GM19043 (cell line): ENCODE measurements at regions not wholly inside any gene's neighbourhood (a gene's known extent, or its start where the extent isn't known, plus 50 kb on each side); places are given as distances from the start of the nearest gene placed in this dataset.
A peak's percentile ranks its signal among the peaks of the same experiment; 100 is the strongest.
"Not testable (repeated sequence)": the region's sequence is repeated elsewhere in the genome, so short reads cannot be mapped to it uniquely, and the experiment has no call there.

Experiments
- ATAC-seq: cut with Tn5 transposase; IDR thresholded peaks from one replicate; pipeline ENCODE4 v1.9.1; 2021; ENCODE audit warnings: low read depth; ENCODE audit not compliant: unreplicated experiment

DNA sequence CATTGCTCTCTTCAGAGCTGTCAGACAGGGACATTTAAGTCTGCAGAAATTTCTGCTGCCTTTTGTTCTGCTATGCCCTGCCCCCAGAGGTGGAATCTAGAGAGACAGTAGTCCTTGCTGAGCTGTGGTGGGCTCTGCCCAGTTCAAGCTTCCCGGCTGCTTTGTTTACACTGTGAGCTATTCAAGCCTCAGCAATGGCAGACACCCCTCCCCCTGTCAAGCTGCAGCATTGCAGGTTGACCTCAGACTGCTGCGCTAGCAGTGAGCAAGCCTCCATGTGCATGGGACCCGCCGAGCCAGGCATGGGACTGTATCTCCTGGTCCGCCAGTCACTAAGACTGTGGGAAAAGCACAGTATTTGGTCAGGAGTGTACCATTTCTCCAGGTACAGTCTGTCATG, 53.6 kb upstream of the MAPK10 start:
- ATAC-seq: not testable (repeated sequence)

DNA sequence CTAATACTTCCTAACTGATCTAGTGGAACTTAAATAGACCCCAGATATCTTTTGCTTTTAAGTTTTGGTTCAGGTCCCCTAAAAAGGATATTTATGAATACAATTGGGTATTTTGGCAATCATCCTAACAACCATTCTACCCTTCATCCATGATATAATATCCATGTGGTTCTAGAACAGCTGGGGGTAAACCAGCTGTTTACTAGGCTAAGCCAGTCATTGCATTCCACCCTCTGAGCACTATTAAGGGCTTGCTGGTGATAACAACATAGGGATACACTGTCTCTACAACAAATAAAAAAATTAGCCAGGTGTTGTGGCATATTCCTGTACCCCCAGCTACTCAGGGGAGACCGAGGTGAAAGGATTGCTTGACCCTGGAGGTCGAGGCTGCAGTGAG, 54.8 kb upstream of the MAPK10 start:
- no peak for ATAC-seq

DNA sequence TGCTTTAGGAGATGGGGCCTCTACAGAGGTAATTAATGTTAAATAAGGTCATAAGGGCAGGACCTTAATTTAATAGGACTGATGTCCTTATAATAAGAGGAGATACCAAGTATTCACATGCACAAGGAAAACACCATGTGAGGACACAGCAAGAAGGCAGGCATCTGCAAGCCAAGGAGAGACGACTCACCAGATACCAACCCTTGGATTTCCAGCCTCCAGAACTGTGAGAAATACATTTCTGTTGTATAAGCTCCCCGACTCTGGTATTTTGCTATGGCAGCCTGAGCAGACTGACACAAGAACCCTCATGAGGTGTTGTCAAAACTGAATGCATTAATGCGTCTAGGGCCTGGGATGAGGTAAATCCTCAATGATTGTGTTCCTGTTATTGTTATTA, 56.2 kb upstream of the MAPK10 start:
- no peak for ATAC-seq

DNA sequence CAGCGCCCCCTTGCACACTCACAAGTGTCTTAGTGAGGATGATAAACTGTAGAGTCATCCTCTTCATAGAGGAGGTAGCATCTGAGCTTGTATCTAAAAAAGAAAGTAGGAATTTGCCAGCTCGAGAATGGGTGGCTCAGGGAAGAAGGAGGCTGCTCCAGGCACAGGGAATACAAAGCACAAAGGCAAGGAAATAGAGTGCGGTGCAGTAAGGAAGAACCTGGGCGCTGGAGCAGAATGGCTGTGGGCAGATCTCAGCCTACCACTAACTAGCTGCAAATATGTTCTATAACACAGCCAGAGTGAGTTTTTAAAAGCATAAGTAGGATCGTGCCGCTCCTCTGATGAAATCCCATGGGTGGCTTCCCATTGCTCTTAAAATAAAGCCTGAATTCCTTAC, 61.6 kb upstream of the MAPK10 start:
- ATAC-seq: no peak

DNA sequence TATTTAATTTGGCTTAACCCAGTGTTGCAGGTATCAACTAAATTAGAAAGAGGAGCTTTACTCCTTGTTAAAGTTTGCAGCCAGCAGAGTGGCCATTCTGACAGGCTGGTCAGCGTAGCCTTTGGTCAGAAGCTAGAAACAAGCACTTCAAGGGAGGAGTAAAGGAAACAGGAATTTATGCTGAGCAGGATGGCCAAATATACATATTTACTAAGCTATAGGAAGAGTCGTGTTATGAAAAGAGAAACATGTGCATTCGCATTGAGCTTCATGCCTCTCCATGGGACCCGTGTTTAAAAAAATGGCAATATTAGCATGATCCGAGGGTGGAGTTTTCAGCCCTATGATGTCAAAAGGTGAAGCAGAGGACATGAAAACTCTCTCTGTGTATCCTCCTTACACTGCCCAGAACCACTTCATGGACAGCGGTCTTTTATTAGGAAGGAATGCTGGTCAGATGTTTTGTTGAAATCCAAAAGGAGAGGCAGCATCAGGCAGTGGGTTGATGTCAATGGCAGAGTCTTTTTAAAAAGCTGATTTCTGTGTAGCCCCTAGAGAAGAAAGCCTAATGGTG, 71.8 kb upstream of the MAPK10 start:
- ATAC-seq: no peak

DNA sequence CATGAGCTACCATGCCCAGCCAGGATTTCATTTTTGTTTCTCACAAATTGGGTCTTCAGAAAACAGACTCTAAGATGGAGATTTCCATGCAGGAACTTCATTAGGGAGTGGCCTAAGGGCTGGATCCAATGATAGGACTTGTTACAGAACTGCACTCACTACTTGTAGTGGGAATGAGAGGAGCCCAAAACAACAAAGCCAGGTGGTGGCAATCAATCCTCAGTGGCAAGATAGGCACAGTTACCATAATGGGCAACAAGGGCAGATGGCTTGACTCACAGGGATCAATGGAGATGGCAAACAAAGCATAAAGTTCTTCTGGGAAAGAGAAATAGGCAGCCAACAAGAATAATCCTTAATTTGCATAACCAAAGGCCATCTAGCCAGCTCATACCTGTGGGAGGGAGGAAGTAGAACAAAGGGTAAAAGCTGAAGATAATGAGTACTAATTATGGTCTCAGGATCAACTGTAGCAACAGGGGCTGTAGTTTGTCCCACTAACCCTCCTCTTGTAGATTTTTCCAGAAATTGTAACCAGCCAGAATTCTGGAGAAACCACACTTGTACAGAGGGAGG, 72.8 kb upstream of the MAPK10 start:
- no peak for ATAC-seq

DNA sequence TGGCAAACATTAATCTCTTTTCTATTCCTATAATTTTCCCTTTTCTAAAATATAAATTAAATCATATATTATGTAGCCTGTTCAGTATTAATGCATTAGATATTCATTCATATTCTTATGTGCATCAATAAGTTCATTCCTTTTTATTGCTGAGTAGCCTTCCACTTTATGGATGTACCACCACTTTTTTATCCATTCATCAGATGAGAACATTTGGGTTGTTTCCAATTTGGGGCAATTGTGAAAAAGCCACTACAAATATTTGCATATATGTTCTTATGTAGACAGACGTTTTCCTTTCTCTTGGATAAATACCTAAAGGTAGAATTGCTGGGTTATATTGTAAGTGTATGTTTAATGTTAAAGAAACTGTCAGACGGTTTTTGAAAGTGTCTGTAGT, 79.4 kb upstream of the MAPK10 start:
- ATAC-seq: no peak

GRCh38 chr4:86441175-86441936, 81.5 kb upstream of the MAPK10 start:
- ATAC-seq: peak; percentile 57

GRCh38 chr4:86442881-86443280, 83.0 kb upstream of the MAPK10 start:
- ATAC-seq: no peak

DNA sequence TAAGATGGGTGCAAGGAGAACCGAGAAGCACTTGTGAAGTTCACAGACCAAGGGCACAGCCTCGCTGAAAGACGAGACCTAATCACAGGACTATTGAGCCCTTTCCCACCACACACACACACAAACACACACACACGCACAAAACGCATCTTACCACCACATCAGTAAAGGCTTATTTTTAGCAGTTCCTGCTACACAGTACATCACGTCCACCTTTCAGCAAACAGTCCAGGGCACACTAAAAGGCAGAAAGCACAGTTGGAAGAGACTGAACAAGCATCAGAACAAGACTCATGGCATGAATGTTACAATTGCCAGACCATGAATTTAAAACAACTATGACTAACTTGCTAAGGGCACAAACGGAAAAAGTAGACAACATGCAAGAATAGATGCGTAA, 83.6 kb upstream of the MAPK10 start:
- ATAC-seq: no peak

DNA sequence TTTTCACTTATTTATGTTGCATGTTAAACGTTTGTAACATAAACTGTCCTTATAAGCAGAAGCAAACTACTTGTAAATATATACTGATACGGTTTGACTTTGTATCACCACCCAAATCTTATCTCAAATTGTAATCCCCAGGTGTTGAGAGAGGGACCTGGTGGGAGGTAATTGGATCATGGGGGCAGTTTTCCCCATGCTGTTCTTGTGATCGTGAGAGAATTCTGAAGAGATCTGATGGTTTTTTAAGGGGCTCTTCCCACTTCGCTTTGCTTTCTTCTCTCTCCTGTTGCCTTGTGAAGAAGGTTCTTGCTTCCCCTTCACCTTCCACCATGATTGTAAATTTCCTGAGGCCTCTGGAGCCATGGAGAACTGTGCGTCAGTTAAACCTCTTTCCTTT, 87.1 kb upstream of the MAPK10 start:
- no peak for ATAC-seq

DNA sequence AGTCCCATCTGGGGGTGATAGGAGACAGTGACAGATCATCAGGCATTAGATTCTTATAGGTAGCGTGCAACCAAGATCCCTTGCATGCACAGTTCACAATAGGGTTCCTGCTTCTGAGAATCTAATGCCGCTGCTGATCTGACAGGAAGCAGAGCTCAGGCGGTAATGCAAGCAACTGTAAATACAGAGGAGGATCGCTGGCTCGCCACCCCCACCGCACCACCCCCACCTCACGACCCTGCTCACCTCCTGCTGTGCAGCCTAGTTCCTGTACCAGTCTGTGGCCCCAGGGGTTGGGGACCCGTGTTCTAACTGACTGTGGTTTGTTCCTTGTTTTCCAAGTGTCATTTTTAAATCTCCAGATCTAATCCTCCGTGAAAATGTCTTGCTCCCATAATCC, 89.0 kb upstream of the MAPK10 start:
- ATAC-seq: no peak

DNA sequence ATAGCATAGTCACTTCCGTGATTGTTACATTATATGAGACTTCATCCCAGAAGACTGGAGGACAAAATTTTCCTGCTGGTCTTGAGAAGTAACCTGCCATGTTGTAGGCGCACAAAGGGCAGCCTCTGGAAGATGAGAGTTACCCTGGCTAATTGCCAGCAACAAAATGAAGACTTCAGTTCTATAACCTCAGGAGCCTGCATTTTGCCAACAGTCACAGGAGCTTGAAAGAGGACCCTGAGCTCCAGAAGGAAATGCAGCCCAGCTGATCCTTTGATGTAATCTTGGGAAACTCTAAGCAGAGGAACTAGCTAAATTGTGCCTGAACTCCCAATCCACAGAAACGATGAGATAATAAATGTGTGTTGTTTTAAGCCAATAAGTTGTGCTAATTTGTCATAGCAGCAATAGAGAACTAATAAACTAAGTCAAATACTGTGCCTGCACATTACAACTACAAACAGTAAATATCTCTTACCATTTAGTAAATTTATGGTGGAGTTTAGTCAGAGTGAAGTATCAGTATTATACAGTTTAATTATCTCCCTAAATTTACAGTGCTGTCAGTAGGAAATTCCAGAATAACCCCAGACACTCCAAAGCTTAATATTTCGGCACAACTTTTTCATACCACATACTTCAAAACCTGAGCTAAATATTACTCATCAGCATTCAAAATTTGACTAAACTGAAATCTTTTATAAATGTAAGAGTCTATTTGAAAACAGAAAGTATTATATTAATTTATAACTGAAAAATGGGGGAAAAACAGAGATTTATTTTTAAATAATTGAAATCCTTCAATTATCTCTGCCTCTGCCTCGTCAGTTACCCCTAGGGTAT, 90.1 kb upstream of the MAPK10 start:
- no peak for ATAC-seq

- no peak for ATAC-seq
These were observed 91.0 kb upstream of the MAPK10 start for GRCh38 chr4:86450861-86451260.

DNA sequence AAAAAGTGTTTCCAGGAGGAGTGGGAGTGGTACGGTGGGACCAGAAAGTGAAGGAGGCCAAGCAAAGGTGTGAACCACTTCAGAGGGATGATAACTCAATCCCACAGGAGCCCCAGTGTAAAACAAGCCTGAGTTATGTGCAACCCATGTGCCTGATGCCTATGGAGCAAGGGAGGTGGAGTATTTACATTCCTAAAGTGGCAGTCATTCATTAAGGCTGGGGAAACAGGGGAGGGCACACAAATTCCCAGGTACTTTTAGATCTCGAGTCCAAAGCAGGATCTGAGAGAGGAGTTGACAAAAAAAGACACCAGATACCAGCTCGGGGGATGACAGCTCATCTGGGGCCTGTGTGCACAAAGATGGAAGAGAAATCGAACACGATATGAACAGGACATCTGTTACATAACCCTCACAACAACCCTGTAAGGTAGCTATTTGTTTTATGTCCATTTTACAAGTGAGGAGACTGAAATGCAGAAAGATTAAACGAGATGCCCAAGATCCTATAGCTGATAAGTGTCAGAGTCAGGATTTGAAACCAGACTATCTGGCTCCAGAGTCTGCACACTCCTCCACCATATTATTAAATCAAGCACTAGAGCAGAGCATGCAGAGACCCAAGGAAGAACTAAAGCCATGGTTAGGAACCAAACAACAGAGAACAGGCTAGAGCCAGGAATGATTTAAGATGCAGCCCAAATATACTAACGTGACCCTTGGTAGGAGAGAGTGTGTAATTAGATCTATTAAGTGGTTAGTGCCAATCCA, 91.9 kb upstream of the MAPK10 start:
- no peak for ATAC-seq

- ATAC-seq: no peak
These were observed 92.6 kb upstream of the MAPK10 start for GRCh38 chr4:86452422-86452891.

DNA sequence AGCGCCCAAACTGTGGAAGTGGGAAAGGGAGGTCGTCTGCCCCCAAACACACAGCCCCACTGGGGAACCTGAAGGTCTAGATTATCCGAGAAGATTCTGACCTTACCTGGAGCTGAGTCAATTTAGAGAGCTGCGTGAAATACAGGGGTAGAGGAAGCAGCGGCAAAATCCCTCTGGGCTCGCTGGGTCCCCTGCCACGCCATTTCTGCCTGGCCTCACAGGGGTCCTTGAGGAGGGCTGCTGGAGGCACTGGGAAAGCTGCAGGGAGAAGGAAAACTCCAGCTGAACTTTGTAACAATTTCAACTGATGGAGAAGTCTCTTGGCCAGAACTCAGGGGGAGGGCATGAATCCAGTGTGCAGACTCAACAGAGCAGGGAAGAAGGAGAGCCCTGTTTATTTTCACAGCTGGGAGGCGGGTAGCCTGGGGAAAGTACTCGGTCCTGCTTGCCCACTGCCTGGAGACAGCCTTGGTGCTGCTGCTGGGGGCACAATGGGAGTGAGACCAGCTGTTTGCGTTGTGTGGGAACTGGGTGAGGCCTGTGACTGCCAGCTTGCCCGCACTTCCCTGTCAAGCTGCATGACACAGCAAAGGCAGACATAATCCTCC, 93.2 kb upstream of the MAPK10 start:
- no peak for ATAC-seq

- not testable (repeated sequence) for ATAC-seq
These were observed 93.8 kb upstream of the MAPK10 start for GRCh38 chr4:86453611-86454072.

DNA sequence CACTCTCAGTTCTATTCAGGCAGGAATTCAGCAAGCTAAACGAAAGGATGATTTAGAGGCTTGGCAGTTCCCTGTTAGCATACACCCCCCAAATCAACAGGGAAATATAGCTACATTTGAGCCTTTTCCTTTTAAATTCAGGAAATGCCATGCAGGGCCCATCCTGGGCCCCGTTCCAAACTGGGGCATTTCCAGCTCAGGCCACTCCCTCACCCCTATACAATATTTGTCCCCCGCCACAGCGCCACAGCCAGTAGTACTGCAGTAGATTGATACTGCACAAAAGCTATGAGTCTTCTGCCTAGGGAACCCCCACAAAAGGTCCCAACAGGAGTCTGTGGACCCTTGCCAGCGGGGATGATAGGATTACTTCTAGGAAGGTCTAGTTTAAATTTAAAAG, 102.0 kb upstream of the MAPK10 start:
- ATAC-seq: no peak
